CD4-positive, alpha-beta T cell treated with Interferon gamma for 1 hour (primary cell): ENCODE measurements at regions not wholly inside any gene's neighbourhood (a gene's known extent, or its start where the extent isn't known, plus 50 kb on each side); places are given as distances from the start of the nearest gene placed in this dataset.
"Not testable (repeated sequence)": the region's sequence is repeated elsewhere in the genome, so short reads cannot be mapped to it uniquely, and the experiment has no call there.

Experiments used
- DNase-seq: peaks from one replicate; pipeline ENCODE4 v3.0.0-alpha.2; 2020

DNA sequence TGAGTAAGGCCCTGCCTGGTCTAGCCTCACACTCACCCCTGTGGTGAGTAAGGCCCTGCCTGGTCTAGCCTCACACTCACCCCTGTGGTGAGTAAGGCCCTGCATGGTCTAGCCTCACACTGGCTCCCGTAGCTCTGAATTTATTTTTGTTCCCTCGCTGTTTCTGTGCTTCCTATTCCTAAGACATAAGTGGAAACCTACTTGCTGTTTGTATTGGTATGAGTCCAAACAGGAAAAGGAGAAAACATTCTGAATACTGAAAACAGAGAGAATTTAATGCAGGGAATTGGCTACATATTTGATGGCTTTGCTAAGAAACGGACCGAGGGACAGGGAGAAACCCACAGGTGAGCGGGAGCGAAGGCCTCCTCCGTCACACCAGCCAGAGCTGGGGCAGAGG, 267.8 kb downstream of the FOXL1 start:
- DNase-seq = no peak

DNA sequence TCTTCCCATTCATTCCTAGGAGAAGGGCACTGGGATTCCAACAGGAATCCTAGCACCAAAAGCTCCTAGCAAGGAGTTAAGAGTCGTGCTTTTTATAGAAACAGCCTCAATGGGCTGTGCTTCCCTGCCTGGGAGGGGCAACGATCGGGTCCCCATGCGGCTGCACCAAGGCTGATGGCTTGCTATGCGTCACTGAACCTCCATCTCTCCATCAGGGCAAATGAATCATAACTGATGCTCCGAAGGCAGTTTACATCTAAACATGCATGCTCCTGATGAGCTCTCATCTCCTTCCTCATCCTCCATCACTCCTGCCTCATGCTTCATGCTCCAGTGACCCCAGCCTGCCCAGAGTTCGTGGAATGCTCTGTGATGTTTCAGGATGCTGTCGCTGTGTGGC, 270.5 kb downstream of the FOXL1 start:
- no peak for DNase-seq

DNA sequence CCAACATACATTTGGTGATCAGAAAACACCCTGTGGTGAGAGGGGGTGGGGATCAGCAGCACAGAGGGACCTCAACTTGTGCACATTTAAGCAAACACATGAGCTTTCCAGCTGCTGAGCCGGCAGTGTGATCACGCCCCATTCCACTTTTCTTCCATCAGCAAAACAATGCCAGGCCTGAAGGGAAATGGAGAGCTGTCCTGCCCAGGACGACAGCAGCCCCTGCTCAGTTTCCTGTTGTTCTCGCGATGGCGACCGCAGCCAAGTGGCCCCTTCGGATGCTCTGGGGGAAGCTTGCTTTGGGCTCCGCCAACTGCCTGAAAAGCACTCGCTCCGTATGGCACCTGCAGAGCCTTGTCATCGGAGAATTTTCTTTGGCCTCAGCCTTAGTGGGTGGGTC, 272.3 kb downstream of the FOXL1 start:
- no peak for DNase-seq

DNA sequence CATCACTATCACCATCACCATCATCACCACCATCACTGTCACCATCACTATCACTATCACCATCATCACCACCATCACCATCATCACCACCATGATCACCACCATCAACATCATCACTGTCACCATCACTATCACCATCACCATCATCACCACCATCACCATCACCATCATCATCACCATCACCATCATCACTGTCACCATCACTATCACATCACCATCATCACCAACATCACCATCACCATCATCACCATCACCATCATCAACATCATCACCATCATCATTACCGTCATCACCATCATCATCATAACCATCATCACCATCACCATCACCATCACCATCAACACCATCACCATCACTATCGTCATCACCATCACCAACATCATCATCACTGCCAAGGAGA, 273.8 kb downstream of the FOXL1 start:
- no peak for DNase-seq

DNA sequence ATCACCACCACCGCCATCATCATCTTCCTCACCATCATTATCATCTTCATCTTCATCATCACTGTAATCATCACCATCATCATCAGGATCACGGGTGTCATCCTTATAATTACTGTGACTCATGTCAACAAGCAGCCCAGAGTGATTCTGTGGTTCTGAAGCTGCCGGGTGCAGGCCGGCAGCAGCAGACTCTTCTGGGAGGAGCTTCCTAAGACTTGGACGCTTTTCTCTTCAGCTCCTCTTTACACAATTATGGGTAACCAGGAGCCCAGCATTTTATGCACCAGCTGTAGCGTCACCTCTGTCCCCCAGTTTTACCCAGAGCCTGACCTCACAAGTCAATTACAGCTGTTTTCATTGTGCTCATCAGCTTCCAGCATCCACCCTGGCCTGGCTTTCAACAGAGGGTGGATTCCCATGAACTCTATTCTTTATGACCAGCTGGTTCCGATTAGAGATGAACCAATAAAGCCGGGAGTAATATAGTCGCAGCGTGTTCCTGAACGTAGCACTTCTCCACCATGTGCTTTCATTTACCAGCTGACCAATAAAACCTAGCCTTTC, 275.8 kb downstream of the FOXL1 start:
- no peak for DNase-seq

DNA sequence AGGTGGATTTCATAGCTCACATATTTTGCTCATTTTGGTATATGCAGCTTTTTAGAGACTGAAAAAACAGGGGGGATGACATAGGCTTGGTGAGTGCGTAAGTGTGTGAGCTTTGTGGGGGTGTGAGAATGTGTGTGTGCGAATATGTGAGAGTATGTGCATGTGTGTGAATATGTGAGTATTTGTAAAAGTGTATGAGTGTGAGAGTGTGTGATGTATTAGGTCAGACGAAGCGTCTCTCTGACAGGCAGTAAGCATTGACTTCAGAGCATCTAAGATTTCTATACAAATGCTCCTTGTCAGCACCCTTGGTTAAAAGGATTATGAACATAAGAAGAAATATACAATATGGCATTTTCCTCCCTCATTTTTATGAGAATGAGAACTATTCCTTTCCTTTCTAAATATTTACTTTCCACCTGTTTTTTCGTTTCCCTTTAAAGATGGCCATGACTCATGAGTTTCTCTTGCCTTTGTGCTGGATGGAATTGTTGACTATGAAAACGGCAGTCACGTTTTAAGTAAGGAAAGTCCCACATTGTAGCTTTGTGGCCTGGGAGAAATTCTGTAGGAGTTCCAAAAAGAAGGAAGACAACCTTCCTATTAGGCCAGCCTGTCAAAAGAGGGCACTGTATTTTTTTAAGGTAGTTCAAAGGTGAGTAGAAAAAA, 276.4 kb downstream of the FOXL1 start:
- no peak for DNase-seq

DNA sequence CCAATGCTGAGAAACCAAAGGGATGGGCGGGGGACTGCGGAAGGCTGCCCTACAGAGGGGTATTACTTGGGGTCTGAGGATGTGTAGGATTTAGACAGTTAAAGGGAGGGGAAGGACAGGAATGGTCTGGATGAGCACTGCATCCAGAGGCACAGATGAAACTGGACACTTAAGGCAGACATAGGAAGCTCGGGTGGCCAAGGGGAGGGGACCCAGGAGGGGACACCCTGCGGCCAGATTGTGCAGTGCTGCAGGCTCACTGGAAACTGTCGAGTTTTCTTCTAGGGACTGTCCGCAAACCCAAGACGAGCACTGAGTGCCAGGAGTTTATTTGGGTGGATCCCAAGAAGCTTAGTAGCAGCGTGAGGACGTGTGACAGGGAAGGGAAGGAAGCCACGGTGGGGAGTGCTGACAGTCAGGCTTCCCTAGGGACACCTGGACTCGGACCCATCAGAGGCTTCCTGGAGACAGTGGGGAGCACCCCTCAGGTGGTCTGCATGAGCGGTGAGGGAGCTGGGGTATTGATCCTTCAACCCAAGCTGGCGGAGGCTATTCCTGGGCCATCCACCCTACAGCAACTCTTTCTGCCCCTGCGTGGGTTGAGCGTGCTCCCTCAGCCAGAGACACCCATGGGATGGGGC, 278.7 kb downstream of the FOXL1 start:
- DNase-seq = no peak

GRCh38 chr16:86857807-86858206, 279.5 kb downstream of the FOXL1 start:
- DNase-seq = no peak

- DNase-seq = no peak
These were observed 280.2 kb downstream of the FOXL1 start for GRCh38 chr16:86858501-86858900.

- DNase-seq = not testable (repeated sequence)
These were observed 283.0 kb downstream of the FOXL1 start for GRCh38 chr16:86861270-86861858.

DNA sequence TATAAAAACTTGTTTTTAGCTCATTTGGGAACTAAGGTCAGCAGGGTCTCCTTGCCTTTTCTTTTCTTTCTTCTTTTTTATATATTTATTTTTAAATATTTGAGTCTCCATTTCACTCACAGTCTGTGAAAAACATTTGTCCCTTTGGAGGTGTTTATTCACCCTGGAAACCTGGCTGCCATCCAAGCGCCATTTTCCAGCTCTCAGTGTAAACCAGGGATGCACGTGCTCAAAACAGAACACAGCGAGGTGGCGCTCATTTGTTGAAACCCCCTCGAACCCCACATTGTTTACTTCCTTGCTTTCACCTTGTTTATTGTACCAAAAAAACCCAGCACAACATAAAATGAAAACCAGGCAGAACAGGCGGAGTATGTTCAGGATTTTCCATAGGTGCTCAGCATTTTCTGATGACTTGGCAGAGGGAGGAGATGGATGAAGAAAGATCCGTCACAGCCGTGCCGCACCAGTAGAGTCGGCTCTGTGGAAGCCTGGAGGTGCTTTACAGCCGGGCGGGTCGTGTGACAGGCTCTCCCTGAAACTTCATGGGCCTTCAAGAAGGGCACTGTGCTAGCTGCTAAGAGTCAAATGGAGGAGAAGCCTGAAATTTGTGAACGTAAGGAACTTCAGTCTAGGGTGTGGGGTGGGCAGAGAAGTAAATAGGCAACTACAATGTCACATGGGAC, 284.4 kb downstream of the FOXL1 start:
- no peak for DNase-seq

DNA sequence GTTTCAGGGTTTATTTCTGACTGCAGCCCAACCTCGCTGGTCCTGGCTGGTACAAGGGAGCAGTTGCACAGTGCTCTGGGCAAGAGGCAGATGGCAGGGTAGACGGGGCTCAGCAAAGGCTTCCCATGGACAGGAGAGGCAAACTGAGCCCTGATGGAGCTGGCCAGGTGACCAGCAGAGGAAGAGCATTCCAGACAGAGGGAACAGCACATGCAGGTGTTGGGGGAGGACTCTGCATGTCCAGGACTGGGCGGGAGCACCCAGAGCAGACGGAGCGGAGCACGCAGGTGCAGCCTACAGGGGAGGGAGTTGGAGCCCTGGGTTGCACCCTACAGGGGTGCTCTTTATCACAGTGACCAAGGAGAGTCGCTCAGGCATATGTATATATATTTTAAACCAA, 285.3 kb downstream of the FOXL1 start:
- DNase-seq = no peak

DNA sequence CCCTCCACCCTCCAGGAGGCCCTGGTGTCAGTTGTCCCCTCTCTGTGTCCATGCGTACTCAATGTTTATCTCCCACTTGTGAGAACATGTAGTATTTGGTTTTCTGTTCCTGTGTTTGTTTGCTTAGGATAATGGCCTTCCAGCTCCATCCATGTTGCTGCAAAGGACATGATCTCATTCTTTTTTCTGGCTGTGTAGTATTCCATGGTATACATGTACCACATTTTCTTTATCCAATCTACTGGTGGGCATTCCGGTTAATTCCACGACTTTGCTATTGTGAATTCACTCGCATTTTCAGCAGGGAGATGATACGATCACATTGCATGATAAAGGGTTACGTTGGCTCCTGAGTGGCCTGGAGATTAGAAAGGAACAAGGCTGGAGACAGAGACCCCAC, 286.2 kb downstream of the FOXL1 start:
- DNase-seq = no peak

DNA sequence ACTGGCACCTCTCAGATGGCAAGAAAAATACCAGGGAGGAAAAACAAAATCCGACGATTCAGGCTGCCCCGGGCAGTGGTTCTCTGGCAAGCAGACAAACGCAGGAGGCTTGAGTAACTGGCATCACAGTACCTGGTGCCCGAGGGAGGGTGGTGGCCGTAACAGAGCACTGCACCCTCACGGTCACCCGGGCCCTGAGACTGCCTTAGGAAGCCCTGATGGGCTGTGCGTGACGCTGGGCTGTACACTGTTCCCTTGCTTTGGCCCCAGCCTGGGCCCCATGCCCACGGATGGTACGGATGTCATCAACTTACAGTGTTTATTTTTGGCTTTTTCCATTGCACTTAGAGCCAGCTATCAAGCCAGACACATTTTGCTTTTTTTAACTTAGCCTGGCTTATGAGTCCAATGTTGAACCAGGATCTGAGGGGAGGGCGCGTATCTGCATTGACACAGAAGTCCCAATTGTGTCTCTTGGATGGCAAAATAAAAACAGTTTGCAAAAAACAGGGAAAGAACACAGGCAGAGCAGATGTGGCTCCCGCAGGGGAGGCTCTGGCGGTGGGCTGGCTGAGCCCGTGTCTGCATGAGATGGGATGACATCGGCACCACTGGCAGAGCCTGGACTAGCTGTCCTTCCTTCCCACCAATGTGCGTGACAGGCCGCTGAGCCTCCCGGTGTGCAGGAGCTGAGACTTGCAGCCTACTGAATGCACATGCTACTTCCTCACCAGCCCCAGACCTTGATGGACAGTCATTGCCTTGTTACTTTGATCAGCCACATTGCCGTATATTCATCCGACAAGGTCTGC, 287.7 kb downstream of the FOXL1 start:
- DNase-seq = no peak

- DNase-seq = no peak
These were observed 288.8 kb downstream of the FOXL1 start for GRCh38 chr16:86866986-86867722.

DNA sequence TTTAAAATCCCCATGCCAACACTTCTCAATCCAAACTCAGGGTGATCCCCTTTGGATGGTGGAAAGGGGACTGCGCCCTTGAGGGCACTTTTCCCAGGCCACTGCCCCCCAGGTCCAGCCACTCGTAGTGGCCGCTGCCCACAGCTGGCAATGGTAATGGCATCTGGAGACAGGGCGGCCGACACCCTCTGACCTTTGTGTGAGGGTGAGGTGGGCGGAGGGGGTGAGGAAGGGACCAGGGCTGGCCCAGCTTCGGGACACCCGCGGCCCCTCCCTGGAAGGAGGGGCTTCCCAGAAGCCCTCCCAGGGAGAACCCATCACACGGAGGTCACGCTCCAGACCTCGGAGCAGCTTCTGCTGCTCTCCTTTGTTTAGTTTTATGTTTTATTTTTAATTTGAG, 289.7 kb downstream of the FOXL1 start:
- no peak for DNase-seq

DNA sequence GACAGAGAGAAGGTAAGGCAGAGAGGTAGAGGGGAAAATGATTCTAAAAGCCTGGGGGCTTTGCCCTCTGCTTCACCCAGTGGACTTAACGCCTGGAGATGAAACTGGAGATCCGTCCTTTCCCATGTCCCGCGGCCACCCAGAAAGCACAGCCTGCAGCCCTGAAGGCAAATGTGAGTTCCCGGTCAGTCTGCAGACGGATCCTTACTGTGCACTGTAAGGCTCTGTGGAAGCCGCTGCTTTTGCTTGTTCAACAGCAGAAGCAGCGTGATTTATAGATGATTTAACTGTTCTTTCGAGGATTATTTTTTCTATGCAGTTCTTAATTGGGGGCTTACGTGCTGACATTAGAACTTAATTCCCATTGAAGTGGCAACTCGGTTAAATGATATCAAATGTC, 290.4 kb downstream of the FOXL1 start:
- DNase-seq = no peak

- no peak for DNase-seq
These were observed 291.1 kb downstream of the FOXL1 start for GRCh38 chr16:86869288-86870022.

DNA sequence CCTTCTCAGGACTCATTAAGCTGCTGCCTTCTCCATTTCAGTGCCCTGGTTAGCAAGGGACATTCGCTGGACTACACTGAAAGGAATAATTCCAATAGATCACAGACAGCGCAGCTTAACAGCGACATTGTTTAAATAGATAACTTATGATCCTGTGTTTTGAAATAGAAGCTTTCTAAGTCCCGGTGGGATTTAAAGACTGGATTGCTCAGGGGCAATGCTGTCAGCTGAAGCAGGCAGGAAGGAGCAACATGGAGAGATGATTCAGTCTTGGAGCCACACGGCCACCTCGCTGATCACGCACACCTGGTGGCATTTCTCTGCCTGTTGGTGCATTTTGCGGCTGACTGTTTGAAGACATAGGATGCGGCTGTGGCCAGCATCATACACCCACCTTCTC, 292.0 kb downstream of the FOXL1 start:
- DNase-seq = no peak

GRCh38 chr16:86872131-86872530, 293.8 kb downstream of the FOXL1 start:
- no peak for DNase-seq

GRCh38 chr16:86872833-86873232, 294.5 kb downstream of the FOXL1 start:
- DNase-seq = no peak
